Immature natural killer cell (primary cell): ENCODE measurements at regions not wholly inside any gene's neighbourhood (a gene's known extent, or its start where the extent isn't known, plus 50 kb on each side); places are given as distances from the start of the nearest gene placed in this dataset.

Experiments used
- DNase-seq, 3 donors: peaks; one replicate each; pipeline ENCODE4 v3.0.0; 2022; ENCODE audit warnings: mixed read lengths in 1 of 3
- H3K27ac Mint-ChIP-seq, 6 donors: one replicate each; pipeline ENCODE4 v1.8.0; 2020; ENCODE audit warnings: mixed read lengths in 6 of 6, mild to moderate bottlenecking in 5 of 6, inconsistent platforms in 4 of 6, moderate library complexity in 3 of 6
- H3K27me3 Mint-ChIP-seq, 3 donors: one replicate each; pipeline ENCODE4 v1.8.0; 2020 to 2021; ENCODE audit warnings: low read depth in 3 of 3, mild to moderate bottlenecking in 3 of 3, mixed read lengths in 3 of 3, moderate library complexity in 3 of 3, inconsistent platforms in 1 of 3
- H3K36me3 Mint-ChIP-seq, 3 donors: one replicate each; pipeline ENCODE4 v1.8.0; 2020; ENCODE audit warnings: mixed read lengths in 3 of 3, inconsistent platforms in 2 of 3, mild to moderate bottlenecking in 2 of 3
- H3K4me1 Mint-ChIP-seq, 2 donors: one replicate each; pipeline ENCODE4 v1.8.0; 2020; ENCODE audit warnings: inconsistent platforms in 2 of 2, mild to moderate bottlenecking in 2 of 2, mixed read lengths in 2 of 2, moderate library complexity in 1 of 2
- H3K4me3 Mint-ChIP-seq, 5 donors: one replicate each; pipeline ENCODE4 v1.8.0; 2020; ENCODE audit warnings: mild to moderate bottlenecking in 5 of 5, mixed read lengths in 5 of 5, inconsistent platforms in 3 of 5, moderate library complexity in 3 of 5
- H3K9me3 Mint-ChIP-seq, 6 donors: one replicate each; pipeline ENCODE4 v1.8.0; 2020; ENCODE audit warnings: mild to moderate bottlenecking in 6 of 6, mixed read lengths in 6 of 6, inconsistent platforms in 4 of 6, moderate library complexity in 3 of 6

DNA sequence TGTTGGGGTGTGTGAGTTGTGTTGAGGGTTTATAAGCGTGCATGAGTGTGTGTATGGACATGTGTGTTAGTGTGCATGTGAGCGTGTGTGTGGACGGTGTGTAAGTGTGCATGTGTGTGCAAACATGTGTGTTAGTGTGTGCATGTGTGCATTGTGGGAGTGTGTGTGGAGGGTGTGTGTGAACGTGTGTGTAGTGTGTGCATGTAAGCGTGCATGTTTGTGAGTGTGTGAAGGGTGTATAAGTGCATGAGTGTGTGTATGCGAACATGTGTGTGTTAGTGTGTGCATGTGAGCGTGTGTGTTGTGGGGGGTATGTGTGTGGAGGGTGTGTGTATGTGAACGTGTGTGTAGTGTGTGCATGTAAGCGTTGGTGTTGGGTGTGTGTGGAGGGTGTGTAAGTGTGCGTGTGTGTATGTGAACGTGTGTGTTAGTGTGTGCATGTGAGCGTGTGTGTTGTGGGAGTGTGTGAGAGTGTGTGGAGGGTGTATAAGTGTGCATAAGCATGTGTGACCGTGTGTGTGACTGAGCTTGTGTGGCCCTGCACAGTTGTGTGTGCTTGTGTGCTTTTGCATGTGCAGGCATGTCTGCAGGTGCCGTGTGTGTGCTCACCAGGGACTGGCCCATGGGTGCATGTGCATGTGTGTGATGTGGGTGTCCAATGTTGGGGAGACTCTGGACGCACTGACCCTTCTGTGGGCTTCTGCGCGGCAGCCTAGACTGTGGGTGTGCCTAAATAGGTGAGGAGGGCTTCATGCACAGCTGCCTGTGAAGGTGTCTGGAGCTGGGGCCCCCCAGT is 866.2 kb downstream of the TBC1D22A start:
- Mint-ChIP-seq H3K36me3 (no peaks in the 10 kb centered on the region), H3K27me3 (peaks cover 2 to 4% (median 3%) of the 10 kb centered on the region in 3 donors), H3K4me3 (no peak overlapping the region), H3K4me1 (no peaks in the 10 kb centered on the region), H3K27ac (no peak overlapping the region), H3K9me3 (no peaks in the 10 kb centered on the region)
- no peak for DNase-seq

DNA sequence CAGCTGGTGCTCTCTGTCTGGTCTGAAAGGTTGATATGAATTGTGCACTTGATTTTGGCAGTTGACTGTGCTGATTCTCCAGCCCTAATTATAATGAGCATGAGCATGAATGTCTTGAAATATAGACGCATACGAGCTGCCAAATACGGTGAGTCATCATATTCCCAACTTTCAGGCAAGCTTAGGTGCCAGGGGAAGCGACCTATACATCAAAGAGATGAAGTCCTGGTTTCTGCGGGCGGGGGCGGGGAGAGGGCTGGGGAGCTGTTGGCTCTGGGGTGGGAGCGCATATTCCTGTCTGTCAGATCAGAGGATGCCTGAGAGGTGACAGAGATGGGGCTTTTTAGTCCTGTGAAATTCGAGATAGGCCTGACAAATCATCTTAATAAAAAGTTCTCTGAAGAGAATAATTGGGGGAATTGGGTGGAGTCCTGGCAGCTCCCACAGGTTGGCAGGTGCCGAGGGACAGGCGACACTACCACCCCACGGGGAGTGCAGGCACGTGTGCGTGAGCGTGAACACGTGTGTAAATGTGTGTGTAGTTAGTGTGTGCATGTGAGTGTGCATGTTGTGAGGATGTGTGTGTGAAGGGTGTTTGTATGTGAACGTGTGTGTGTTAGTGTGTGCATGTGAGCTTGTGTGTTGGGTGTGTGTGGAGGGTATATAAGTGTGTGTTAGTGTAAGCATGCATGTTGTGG is 865.3 kb downstream of the TBC1D22A start:
- H3K36me3 Mint-ChIP-seq = no peaks in the 10 kb centered on the region
- no peak for DNase-seq
- peaks cover 2 to 4% (median 3%) of the 10 kb centered on the region in 3 donors for H3K27me3 Mint-ChIP-seq
- H3K27ac Mint-ChIP-seq = no peak overlapping the region
- H3K4me1 Mint-ChIP-seq = no peaks in the 10 kb centered on the region
- H3K4me3 Mint-ChIP-seq = no peak overlapping the region
- no peaks in the 10 kb centered on the region for H3K9me3 Mint-ChIP-seq

GRCh38 chr22:47626428-47627390 is 864.3 kb downstream of the TBC1D22A start:
- H3K27ac Mint-ChIP-seq = no peak overlapping the region

DNA sequence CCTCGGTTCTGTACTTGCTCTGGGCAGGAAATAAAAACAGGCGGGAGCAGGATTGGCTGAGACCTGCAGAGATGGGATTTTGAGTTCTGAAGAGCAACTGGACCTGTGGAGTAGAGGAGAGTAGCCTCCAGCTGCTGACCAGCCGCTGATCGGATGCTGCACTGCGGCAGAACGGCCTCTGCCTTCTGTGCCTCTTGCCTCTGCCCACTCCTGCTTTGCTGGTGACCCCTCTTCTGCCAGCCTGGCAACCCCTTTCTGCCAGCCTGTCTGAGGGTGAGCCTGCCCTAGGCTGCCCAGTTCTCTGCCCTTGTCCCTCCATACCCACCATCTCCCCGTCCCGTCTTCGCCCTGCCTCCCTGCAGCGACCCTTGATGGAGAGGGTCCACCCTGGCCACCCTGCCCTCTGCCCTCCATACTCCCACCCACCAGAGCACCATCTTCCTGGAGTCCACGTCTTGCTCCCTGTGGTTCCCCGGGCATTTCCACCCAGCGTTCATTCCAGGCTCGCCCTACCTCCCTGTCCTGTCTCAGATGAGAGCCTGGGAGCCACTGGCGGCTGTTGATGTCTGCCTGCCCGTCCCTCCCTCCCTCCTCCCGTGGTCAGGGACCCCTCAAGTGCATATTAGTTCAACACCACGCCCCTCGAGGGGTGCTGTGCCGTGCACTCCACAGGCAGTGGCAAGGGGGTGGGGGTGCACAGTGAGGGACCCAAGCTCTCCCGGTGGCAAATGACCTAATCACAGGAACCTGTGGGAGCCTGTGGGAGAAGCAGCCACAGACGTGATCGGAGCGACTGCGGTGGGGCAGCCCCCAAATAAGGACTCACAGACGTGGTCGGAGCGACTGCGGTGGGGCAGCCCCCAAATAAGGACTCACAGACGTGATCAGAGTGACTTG is 863.3 kb downstream of the TBC1D22A start:
- no peak overlapping the region for H3K4me3 Mint-ChIP-seq
- no peaks in the 10 kb centered on the region for H3K36me3 Mint-ChIP-seq
- H3K27ac Mint-ChIP-seq = no peak overlapping the region
- H3K9me3 Mint-ChIP-seq = no peaks in the 10 kb centered on the region
- no peak for DNase-seq
- peaks cover 4 to 7% (median 5%) of the 10 kb centered on the region in 3 donors for H3K27me3 Mint-ChIP-seq
- no peaks in the 10 kb centered on the region for H3K4me1 Mint-ChIP-seq

More at GRCh38 chr22:47626428-47627390, 864.3 kb downstream of the TBC1D22A start:
- Mint-ChIP-seq H3K27me3 (peaks cover 4 to 5% (median 4%) of the 10 kb centered on the region in 3 donors), H3K4me1 (no peaks in the 10 kb centered on the region), H3K4me3 (no peak overlapping the region), H3K9me3 (no peaks in the 10 kb centered on the region), H3K36me3 (no peaks in the 10 kb centered on the region)
- no peak for DNase-seq

DNA sequence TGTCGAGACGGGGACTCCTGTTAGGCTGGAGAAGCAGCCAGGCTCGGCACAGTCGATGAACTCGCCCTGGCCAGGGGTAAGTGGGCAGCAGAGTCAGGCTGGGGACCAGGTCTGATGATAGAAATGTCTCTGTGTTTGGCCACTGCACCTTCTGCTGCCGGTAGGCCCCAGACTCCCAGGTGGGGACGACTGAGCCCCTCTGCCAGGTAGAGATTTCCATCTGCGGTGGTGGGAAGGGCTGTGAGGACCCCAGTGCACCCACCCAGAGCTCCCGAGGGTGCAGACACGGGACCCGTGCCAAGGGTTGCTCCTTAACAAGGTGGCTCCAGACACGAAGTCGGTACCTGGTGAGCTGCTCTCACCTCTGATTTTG is 862.5 kb downstream of the TBC1D22A start:
- no peaks in the 10 kb centered on the region for H3K4me1 Mint-ChIP-seq
- no peak for DNase-seq

GRCh38 chr22:47624252-47625012 is 862.0 kb downstream of the TBC1D22A start:
- H3K27ac Mint-ChIP-seq = no peak overlapping the region
- no peaks in the 10 kb centered on the region for H3K9me3 Mint-ChIP-seq
- H3K36me3 Mint-ChIP-seq = no peaks in the 10 kb centered on the region
- H3K27me3 Mint-ChIP-seq = peaks cover 4 to 9% (median 8%) of the 10 kb centered on the region in 3 donors
- no peak for DNase-seq
- H3K4me1 Mint-ChIP-seq = no peaks in the 10 kb centered on the region
- no peak overlapping the region for H3K4me3 Mint-ChIP-seq

More for the DNA sequence above, 862.5 kb downstream of the TBC1D22A start:
- Mint-ChIP-seq H3K9me3 (no peaks in the 10 kb centered on the region), H3K36me3 (no peaks in the 10 kb centered on the region), H3K4me3 (no peak overlapping the region), H3K27me3 (peaks cover 4 to 9% (median 5%) of the 10 kb centered on the region in 3 donors), H3K27ac (no peak overlapping the region)

DNA sequence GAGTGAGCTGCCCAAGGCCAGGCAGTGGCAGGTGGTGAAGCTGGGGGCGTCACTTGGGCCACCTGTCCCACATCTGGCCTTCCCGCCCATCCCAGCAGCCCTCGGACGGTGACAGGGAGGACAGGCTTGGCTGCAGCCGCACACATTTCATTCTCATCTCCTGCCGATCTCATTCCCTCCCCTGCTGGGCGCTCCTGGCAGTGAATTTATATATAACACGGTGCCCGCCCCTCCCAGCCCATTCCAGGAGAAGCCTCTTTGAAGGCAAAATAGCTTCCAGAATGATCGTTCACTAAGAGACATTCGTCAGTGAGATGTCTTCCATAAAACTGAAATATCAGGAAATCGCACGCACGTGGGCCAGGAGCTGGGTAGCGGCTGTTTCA is 861.3 kb downstream of the TBC1D22A start:
- no peak overlapping the region for H3K27ac Mint-ChIP-seq
- no peak for DNase-seq
- no peaks in the 10 kb centered on the region for H3K9me3 Mint-ChIP-seq
- H3K4me1 Mint-ChIP-seq = no peaks in the 10 kb centered on the region
- peaks cover 4 to 9% (median 8%) of the 10 kb centered on the region in 3 donors for H3K27me3 Mint-ChIP-seq
- no peaks in the 10 kb centered on the region for H3K36me3 Mint-ChIP-seq
- no peak overlapping the region for H3K4me3 Mint-ChIP-seq

DNA sequence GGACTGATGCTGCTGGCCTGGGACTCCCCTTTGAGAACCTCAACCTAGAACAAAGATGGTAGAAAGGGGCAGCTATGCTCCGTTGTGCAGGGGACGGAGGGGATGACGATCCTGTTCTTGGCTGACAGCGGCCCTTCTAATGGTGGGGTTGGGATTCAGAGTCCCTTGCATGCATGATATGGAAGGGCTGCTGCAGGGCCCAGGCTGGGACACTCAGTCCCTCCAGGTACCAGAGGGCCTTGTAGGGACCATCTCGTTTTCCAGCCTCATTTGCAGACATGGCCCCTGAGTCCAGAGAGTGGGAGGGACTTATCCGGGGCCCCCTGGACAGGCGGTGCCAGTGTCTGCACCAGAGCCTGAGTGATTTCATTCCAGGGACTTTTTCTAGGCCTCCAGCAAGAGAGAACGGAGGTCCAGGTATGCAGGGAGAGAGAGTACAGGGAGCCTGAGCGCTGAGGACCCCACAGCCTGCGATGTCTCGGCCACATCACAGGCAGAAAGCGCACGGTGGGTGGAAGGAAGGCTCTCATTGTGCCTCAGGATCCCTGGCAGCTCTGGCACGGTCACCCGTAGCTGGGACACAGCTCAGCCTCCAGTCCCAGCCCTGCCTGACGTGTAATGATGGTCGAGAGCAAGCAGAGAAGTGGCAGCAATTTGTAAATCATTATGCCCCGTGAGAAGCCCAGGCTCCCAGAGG is 860.8 kb downstream of the TBC1D22A start:
- peaks cover 6 to 9% (median 8%) of the 10 kb centered on the region in 3 donors for H3K27me3 Mint-ChIP-seq
- no peaks in the 10 kb centered on the region for H3K4me1 Mint-ChIP-seq
- no peaks in the 10 kb centered on the region for H3K9me3 Mint-ChIP-seq
- H3K27ac Mint-ChIP-seq = no peak overlapping the region
- no peak overlapping the region for H3K4me3 Mint-ChIP-seq
- H3K36me3 Mint-ChIP-seq = no peaks in the 10 kb centered on the region
- DNase-seq = no peak

- H3K27ac Mint-ChIP-seq = no peak overlapping the region
- H3K9me3 Mint-ChIP-seq = no peaks in the 10 kb centered on the region
- no peaks in the 10 kb centered on the region for H3K36me3 Mint-ChIP-seq
- H3K4me1 Mint-ChIP-seq = no peaks in the 10 kb centered on the region
- H3K27me3 Mint-ChIP-seq = peaks cover 6 to 9% (median 8%) of the 10 kb centered on the region in 3 donors
- no peak overlapping the region for H3K4me3 Mint-ChIP-seq
- no peak for DNase-seq
These were observed 860.1 kb downstream of the TBC1D22A start for GRCh38 chr22:47622541-47622940.

GRCh38 chr22:47621253-47621652 is 858.8 kb downstream of the TBC1D22A start:
- Mint-ChIP-seq H3K4me1 (no peaks in the 10 kb centered on the region), H3K27ac (no peak overlapping the region), H3K36me3 (no peaks in the 10 kb centered on the region)

DNA sequence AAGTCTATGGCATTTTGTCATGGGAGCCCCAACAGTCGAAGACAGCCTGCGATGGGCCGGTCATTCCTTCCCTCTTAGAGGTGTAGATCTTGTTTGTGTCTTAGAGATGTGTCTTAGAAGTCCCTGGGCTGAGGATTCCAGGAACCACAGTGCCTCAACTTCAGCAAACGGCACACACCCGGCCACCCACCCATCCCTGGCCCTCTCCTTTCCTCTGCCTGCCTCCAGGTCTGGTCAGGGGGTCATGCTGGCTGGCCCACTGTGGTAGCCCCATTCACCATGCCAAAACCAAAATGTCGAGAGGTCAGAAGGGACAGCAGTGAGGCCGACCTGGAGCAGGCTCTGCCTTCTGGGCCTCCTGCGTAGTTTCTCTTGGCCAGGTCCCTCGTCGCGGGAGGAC is 857.9 kb downstream of the TBC1D22A start:
- Mint-ChIP-seq H3K4me3 (no peak overlapping the region), H3K27ac (no peak overlapping the region), H3K9me3 (no peaks in the 10 kb centered on the region)

More at GRCh38 chr22:47621253-47621652, 858.8 kb downstream of the TBC1D22A start:
- Mint-ChIP-seq H3K27me3 (peaks cover 2 to 9% (median 8%) of the 10 kb centered on the region in 3 donors), H3K4me3 (no peak overlapping the region), H3K9me3 (no peaks in the 10 kb centered on the region)
- DNase-seq = no peak

DNA sequence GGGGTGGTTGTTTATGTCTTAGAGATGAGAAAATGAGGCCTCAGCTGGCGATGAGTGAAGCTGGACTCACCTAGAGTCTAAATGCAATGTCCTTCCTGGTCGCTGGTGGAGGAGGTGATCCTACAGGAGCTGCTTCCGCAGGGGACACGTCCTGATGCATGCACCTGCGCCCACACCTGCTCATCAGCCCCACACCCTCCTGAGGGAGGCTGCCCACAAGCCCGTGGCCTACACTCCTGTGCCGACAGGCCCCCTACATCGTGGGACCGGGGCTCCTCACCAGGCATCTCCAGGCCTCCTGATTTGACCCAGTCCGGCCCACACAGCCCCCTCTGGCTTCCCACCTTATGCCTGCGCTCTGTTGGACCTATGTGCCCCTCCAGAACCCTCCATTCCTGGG is 857.2 kb downstream of the TBC1D22A start:
- peaks cover 2 to 11% (median 10%) of the 10 kb centered on the region in 3 donors for H3K27me3 Mint-ChIP-seq
- no peaks in the 10 kb centered on the region for H3K4me1 Mint-ChIP-seq
- no peak for DNase-seq
- no peak overlapping the region for H3K27ac Mint-ChIP-seq
- H3K36me3 Mint-ChIP-seq = no peaks in the 10 kb centered on the region
- H3K4me3 Mint-ChIP-seq = no peak overlapping the region
- no peaks in the 10 kb centered on the region for H3K9me3 Mint-ChIP-seq

More for the DNA sequence above, 857.9 kb downstream of the TBC1D22A start:
- H3K27me3 Mint-ChIP-seq = peaks cover 2 to 11% (median 8%) of the 10 kb centered on the region in 3 donors
- no peaks in the 10 kb centered on the region for H3K36me3 Mint-ChIP-seq
- no peaks in the 10 kb centered on the region for H3K4me1 Mint-ChIP-seq
- no peak for DNase-seq
